ENCODE measurements at regions not wholly inside any gene's neighbourhood (a gene's known extent, or its start where the extent isn't known, plus 50 kb on each side); places are given as distances from the start of the nearest gene placed in this dataset.

DNA sequence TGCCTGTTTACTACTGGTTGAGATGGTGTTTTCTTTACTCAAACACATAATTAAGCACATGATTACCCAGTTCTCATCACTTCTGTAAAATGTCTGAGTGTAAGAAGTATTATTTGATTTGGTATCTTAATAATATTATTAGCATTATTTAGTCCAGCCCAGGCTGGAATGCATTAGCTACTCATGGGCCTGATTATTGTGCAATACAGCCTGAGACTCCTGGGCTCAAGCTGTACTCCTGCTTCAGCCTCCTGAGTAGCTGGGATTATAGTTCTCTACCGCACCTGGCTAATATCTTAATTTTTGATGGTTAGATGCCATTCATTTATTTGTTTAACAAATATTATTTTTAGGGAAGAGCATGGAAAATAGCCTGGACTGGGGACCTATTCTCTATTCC lies 197.6 kb upstream of the MC4R start:
- TF ChIP-seq, protein P1, sequence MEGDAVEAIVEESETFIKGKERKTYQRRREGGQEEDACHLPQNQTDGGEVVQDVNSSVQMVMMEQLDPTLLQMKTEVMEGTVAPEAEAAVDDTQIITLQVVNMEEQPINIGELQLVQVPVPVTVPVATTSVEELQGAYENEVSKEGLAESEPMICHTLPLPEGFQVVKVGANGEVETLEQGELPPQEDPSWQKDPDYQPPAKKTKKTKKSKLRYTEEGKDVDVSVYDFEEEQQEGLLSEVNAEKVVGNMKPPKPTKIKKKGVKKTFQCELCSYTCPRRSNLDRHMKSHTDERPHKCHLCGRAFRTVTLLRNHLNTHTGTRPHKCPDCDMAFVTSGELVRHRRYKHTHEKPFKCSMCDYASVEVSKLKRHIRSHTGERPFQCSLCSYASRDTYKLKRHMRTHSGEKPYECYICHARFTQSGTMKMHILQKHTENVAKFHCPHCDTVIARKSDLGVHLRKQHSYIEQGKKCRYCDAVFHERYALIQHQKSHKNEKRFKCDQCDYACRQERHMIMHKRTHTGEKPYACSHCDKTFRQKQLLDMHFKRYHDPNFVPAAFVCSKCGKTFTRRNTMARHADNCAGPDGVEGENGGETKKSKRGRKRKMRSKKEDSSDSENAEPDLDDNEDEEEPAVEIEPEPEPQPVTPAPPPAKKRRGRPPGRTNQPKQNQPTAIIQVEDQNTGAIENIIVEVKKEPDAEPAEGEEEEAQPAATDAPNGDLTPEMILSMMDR (IDR thresholded peaks at IDR 0.05; ENCODE audit: low read length), result no peak
- no peak for TF ChIP-seq EZH2phosphoT487 (IDR thresholded peaks at IDR 0.05; ENCODE audit: low read length)
- no peak for TF ChIP-seq EZH2 (optimal IDR thresholded peaks at IDR 0.05; ENCODE audit: low read depth, low read length)
